ENCODE measurements at regions not wholly inside any gene's neighbourhood (a gene's known extent, or its start where the extent isn't known, plus 50 kb on each side); places are given as distances from the start of the nearest gene placed in this dataset.

DNA sequence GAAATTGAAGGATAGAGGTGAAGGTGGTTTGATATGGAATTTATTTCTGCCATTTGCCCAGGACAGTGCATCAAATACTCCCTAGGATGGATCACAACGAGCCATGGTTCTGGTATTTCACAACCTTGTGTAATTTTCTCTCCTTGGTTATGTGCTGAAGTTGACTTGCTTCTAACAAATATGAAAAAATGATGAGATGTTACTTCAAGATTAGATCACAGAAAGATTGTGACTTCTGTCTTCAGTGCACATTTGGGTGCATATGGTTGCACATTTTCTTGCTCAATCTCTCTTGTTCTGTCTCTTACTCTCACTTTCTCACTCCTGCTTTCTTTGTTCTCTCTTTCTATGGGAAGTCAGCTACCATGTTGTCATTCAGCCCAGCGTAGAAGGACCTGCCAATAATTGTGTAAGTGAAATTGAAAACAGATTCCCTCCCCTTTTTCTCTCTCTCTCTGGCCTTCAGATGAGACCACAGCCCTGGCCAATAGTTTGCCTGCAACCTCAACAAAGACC is 104.6 kb upstream of the RMDN2 start:
- DNase-seq: no peak

More for the DNA sequence above, 104.6 kb upstream of the RMDN2 start:
- H3K4ac ChIP-seq (ENCODE audit: low read depth, low read length): no peak overlapping the region
- no peaks in the 10 kb centered on the region for H3K9me3 ChIP-seq (ENCODE audit: control insufficient read depth, low read depth, low read length)
- H3K9ac ChIP-seq (ENCODE audit: extremely low read depth, insufficient read length, low read length): no peak overlapping the region
- Mint-ChIP-seq H3K36me3 (ENCODE audit: insufficient read depth in 1 of 3, low read depth in 3 of 3) (no peaks in the 10 kb centered on the region; a peak in 2 of 7 replicates), H3K9me3 (peaks cover 3 to 7% of the 10 kb centered on the region in 2 experiments; a peak in 3 of 5 replicates), H3K4me1 (no peaks in the 10 kb centered on the region), H3K27me3 (ENCODE audit: low read depth) (no peaks in the 10 kb centered on the region), H3K4me3 (no peak overlapping the region), H3K27ac (no peak overlapping the region)
- H2BK12ac ChIP-seq (ENCODE audit: insufficient read length, low read depth, low read length): no peak overlapping the region
- H2AK5ac ChIP-seq (ENCODE audit: insufficient read length, low read length): no peak overlapping the region
- no CpG with 5 or more reads among the region's 2 CpGs for WGBS (ENCODE audit: extremely low coverage, insufficient read length, low lambda C conversion rate)
- no peaks in the 10 kb centered on the region for H3K4me1 ChIP-seq (ENCODE audit: insufficient read depth, low read length)
- H4K8ac ChIP-seq (replicated peaks; ENCODE audit: insufficient read length, low read depth, low read length): no peak overlapping the region
- no peak overlapping the region for H4K5ac ChIP-seq (ENCODE audit: insufficient read length, low read depth, low read length)
- no peak overlapping the region for H3T11ph ChIP-seq (ENCODE audit: low read length)
- H2BK120ac ChIP-seq (ENCODE audit: low read depth, low read length, poor library complexity, severe bottlenecking): no peak overlapping the region
- H4K20me1 ChIP-seq (ENCODE audit: control insufficient read depth, insufficient read depth, insufficient read length): no peaks in the 10 kb centered on the region
- H3K79me1 ChIP-seq (ENCODE audit: insufficient read depth, low read depth, low read length, poor library complexity, severe bottlenecking): no peaks in the 10 kb centered on the region
- H3K56ac ChIP-seq (ENCODE audit: insufficient read length, low read depth, low read length): no peak overlapping the region
- H3K23me2 ChIP-seq (ENCODE audit: insufficient read length, low read depth, low read length, poor library complexity, severe bottlenecking): no peaks in the 10 kb centered on the region
- no peaks in the 10 kb centered on the region for H3K79me2 ChIP-seq (ENCODE audit: insufficient read depth, low read length)
- no peak overlapping the region for H2BK15ac ChIP-seq (ENCODE audit: low read depth, low read length)
- no peaks in the 10 kb centered on the region for H3K27me3 ChIP-seq (ENCODE audit: insufficient read depth, low read length)
- H3K23ac ChIP-seq (ENCODE audit: insufficient read length, low read depth, low read length): no peak overlapping the region
- TF ChIP-seq, protein P1, sequence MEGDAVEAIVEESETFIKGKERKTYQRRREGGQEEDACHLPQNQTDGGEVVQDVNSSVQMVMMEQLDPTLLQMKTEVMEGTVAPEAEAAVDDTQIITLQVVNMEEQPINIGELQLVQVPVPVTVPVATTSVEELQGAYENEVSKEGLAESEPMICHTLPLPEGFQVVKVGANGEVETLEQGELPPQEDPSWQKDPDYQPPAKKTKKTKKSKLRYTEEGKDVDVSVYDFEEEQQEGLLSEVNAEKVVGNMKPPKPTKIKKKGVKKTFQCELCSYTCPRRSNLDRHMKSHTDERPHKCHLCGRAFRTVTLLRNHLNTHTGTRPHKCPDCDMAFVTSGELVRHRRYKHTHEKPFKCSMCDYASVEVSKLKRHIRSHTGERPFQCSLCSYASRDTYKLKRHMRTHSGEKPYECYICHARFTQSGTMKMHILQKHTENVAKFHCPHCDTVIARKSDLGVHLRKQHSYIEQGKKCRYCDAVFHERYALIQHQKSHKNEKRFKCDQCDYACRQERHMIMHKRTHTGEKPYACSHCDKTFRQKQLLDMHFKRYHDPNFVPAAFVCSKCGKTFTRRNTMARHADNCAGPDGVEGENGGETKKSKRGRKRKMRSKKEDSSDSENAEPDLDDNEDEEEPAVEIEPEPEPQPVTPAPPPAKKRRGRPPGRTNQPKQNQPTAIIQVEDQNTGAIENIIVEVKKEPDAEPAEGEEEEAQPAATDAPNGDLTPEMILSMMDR (conservative IDR thresholded peaks at IDR 0.05): no peak
- no peak overlapping the region for H3K18ac ChIP-seq (ENCODE audit: insufficient read length, low read depth, low read length)
- no peak overlapping the region for H3K14ac ChIP-seq (ENCODE audit: insufficient read depth, low read length)
- H2BK20ac ChIP-seq (ENCODE audit: low read depth, low read length, poor library complexity, severe bottlenecking): no peak overlapping the region
- no peak overlapping the region for H3K27ac ChIP-seq (ENCODE audit: insufficient read length, low read depth, low read length)
- no peak overlapping the region for H4K91ac ChIP-seq (ENCODE audit: insufficient read length, low read depth, low read length)
- no peak overlapping the region for H2AFZ ChIP-seq (ENCODE audit: low read length)
- no peak overlapping the region for H2BK5ac ChIP-seq (ENCODE audit: insufficient read length, low read length)
- H3K4me2 ChIP-seq (ENCODE audit: insufficient read depth, insufficient read length, low read length): no peak overlapping the region
